ENCODE measurements at regions not wholly inside any gene's neighbourhood (a gene's known extent, or its start where the extent isn't known, plus 50 kb on each side); places are given as distances from the start of the nearest gene placed in this dataset.

- DNase-seq, result no peak
Observed at GRCh38 chr2:217527590-217528202, 475.1 kb downstream of the TNS1 start.

- DNase-seq, result no peak
Observed at GRCh38 chr2:217525076-217525475, 477.7 kb downstream of the TNS1 start.

DNA sequence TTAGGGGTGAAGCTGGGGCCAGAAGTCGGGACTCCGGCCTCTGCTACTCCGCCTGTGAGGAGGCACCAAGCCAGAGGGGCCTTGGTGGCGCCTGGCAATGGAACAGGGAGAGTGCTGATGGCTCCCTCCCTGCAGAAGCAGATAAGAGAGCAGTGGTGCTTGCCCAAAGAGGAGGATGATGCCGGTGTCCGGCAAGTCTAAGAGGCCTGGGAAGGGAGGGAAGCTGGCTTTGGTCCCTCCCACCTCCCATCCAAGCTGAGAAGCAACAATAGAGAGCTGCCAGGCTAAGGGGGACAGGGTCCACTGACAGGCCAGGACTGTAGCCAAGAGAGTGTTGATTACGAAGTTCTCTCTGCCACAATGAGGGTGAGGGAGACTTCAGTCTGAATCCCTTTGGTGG, 479.5 kb downstream of the TNS1 start:
- DNase-seq, result no peak

DNA sequence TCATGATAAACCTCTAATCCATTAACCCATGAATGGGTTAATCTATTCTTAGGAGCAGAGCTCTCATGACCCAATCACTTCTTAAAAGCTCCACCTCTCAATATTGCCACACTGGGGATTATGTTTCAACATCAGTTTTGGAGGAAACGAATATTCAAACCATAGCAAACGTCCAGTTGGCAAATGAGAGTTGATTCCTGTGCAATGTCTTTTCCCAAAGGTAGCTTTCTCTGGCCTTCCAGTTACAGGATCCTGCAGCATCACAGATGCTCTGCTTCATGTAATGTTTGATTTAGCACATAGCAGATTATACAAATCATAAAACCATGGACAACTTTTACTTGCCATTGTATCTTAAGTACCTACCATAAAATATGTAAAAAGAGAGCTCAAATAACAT, 481.0 kb downstream of the TNS1 start:
- no peak for DNase-seq

DNA sequence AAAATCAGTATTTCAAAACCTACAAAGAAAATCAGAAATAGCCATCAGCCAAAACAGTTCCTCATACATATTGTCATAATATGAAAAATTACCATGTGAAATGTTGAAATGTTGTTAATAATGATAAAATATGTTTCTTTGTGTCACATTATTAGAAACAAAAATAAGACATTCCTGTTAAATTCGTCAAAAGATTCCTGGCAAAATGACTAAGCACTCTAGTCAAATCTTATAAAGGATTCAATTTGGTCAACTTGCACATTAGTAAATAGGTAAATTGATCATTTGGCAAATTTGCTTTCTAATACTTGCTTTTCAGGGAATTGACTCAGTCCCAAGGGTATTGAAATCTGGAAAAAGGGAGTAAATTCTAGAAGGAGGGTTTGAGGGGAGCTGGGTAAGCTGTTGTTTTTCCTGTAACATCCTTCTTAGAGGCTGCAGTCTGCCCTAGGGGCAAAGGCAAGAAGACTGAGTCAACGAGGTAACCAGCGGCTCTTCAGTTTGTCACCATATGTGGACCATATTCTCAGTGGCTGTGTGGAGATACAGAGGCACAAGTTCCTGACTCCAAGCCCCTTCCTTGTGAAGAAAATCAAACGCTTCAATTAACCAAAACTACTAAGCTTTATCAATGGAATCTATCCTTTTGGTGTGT, 482.3 kb downstream of the TNS1 start:
- DNase-seq, result no peak

GRCh38 chr2:217517402-217517801, 485.4 kb downstream of the TNS1 start:
- DNase-seq, result no peak

- no peak for DNase-seq
Observed at GRCh38 chr2:217515615-217516309, 487.0 kb downstream of the TNS1 start.

GRCh38 chr2:217513258-217513657, 489.5 kb downstream of the TNS1 start:
- DNase-seq, result no peak

GRCh38 chr2:217512728-217513127, 490.1 kb downstream of the TNS1 start:
- no peak for DNase-seq

DNA sequence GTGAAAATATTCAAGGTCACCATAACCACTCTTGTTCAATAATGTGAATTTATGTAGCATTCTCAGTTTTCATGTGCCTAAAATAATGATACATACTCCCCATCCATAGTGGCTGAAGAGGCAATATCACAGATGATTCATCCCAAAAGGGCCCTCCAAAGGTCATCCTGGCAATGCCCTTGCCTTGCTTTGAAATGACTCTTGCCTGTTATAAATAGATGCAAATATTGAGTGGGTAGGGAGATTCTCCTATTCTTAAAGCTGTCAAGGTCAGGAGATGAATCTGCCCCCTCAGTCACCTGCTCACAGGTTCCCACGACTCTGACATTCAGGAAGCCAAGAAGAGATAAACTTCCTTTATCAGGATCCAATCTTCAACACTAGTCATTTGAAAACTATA, 490.5 kb downstream of the TNS1 start:
- no peak for DNase-seq

GRCh38 chr2:217511850-217512249, 490.9 kb downstream of the TNS1 start:
- DNase-seq, result no peak

GRCh38 chr2:217510771-217511291, 492.0 kb downstream of the TNS1 start:
- peak in 49 of 56 donors; percentile 2 to 81 (median 29) for DNase-seq

DNA sequence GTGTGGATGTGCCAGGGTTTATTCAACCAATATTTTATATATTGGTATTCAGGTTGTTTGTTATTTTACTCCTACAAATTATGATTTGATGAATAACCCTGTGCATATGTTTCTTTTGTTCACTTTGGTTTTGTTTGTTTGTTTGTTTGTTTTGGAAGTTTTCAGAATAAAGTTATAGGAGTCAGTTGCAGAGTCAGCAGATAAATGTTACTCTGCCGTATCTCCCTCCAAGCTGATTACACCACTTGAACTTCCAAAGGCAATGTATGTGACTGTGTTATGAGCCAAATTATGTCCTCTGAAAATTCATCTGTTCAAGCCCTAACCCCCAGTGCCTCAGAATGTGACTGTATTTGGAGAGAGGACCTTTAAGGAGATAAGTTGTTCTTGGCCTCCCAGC, 497.5 kb downstream of the TNS1 start:
- no peak for DNase-seq

- DNase-seq, result no peak
Observed at GRCh38 chr2:217501887-217502286, 500.9 kb downstream of the TNS1 start.

DNA sequence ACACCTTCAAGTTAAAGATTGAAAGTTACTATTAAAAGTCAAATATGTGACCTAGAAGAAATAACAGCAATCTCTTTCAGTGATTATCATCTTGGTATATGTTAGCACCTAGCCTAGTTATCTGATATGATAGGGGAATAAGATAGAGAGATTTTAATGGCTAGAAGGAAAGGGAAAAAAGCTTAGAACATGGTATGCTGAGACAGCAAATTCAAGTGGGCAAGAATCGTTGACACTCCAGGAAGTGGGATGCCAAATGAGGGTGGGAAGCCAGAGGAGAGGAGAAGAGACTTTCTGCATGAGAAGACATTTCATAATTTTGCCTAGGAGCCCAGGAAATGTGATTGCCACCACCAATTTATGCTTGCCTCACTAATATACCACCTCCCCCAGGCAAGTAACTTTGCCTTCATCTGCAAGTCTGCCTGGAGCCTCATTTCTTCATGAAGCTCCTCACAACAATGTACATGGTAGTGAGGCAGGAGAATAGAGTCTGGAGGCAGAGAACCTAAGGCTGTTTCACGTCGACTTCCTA, 504.9 kb downstream of the TNS1 start:
- no peak for DNase-seq

DNA sequence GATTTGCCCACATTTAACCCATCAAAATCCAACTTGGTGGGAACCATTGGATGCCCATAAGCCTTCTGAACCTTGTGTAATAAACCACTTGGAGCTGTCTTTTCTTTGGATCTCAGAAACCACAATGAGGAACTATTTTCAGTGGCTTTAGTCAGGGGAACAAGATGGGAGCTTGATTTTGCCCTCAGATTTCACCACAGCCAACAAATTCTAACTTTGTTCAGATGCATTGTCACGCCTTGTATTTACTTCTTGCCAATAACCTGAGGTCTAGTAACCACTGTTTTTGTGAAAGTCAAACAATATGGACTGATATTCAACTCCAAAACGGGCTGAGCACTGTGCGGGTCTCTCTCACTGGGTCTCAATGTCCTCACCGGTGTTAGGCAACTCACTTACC, 508.2 kb downstream of the TNS1 start:
- DNase-seq, result no peak

GRCh38 chr2:217491271-217491670, 511.5 kb downstream of the TNS1 start:
- no peak for DNase-seq

GRCh38 chr2:217489145-217489960, 513.4 kb downstream of the TNS1 start:
- DNase-seq, result peak in 24 of 56 donors; percentile 1 to 66 (median 18)

GRCh38 chr2:217484046-217484445, 518.7 kb downstream of the TNS1 start:
- no peak for DNase-seq

DNA sequence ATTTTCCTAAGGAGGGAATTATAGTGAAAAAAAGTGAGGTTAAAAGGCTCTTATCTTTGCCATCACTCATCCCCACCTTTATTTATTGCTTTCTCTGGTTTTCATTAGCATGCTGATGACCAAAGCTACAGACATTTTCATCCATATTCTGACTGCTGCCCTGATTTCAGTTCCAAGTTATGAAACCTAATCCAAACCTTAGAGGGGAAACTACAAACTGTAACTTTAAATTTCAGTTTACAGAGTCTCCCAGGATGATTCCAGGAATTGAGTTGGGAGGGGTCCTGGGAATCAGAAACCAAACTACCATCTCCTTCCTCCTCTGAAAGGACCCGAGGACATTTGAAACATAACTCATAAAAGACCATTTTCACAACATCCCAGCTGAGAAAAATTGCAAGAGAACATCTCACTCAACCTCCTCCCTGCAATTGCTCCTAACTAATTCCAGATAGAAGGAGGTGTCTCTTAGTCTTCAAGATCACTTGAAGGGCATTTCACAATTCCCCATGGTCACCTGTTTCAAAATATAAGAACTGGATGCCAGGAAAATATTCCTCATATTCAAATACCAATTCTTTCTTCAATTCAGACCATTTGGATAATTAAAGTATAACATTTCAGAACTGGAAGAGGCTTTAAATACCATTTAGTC, 520.6 kb downstream of the TNS1 start:
- no peak for DNase-seq

DNA sequence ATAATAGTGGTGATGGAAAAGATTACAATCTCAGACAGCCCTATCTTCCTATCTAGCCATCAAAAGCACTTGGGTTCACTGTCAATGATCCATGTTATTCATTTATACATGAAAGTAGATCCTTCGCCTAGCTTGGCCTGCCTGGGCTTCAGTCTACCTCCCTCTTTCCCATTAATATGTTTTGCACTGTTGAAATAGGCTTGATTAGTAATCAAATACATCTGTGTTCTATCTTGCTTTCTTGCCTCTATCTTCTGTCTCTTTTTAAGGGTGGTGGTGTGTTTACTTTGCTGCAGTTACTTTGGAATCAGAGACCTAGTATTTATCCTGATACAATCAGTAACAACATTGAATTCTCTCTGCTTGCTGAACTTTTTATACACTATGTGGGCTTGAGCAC, 521.2 kb downstream of the TNS1 start:
- DNase-seq, result no peak

Measured in nucleus accumbens (tissue), 56 donors.